Vagina (tissue), 2 donors: ENCODE measurements at regions not wholly inside any gene's neighbourhood (a gene's known extent, or its start where the extent isn't known, plus 50 kb on each side); places are given as distances from the start of the nearest gene placed in this dataset.

ENCODE experiments used
- DNase-seq, 2 donors: peaks; one replicate each; pipeline ENCODE4 v3.0.0-alpha.2; 2017; ENCODE audit errors: extremely low spot score in 2 of 2
- H3K27ac ChIP-seq: fragments of 200-600 bp; sonication (generic); one replicate; pipeline ENCODE4 v1.5.1; 2019
- H3K27me3 ChIP-seq: fragments of 200-600 bp; sonication (generic); one replicate; pipeline ENCODE4 v1.5.1; 2019
- H3K36me3 ChIP-seq, 2 donors: fragments of 200-600 bp; sonication (generic); one replicate each; pipeline ENCODE4 v1.5.1; 2017 to 2019
- H3K4me1 ChIP-seq: fragments of 200-600 bp; sonication (generic); one replicate; pipeline ENCODE4 v1.5.1; 2019
- H3K4me3 ChIP-seq, 2 donors: fragments of 200-600 bp; sonication (generic); 1 replicate in 1 of 2; 2 replicates in 1 of 2; pipeline ENCODE4 v1.5.1; 2016 to 2019
- H3K9me3 ChIP-seq: fragments of 200-600 bp; sonication (generic); one replicate; pipeline ENCODE4 v1.5.1; 2019
- POLR2A ChIP-seq, 2 donors: fragments of 450-650 bp; IDR thresholded peaks; one replicate each; pipeline ENCODE4 v1.6.1; 2017; ENCODE audit warnings: antibody characterized with exemption in 2 of 2, mild to moderate bottlenecking in 2 of 2, moderate library complexity in 2 of 2
- POLR2AphosphoS5 ChIP-seq, 2 donors: sonication (generic); formaldehyde crosslinking; IDR thresholded peaks; one replicate each; pipeline ENCODE4 v1.9.0; 2017; ENCODE audit warnings: antibody characterized with exemption in 2 of 2, mild to moderate bottlenecking in 2 of 2, low read depth in 1 of 2; ENCODE audit not compliant: insufficient read depth in 1 of 2
- intact Hi-C: fragments of 100-400 bp; cut with DNase I; formaldehyde crosslinking; loops from one replicate; pipeline ENCODE4 v1.15.1; 2023
- TF ChIP-seq, protein P1 (sequence below), 3 experiments: fragments of 450-650 bp in 2 of 3; fragments of 200-600 bp in 1 of 3; sonication (generic) in 1 of 3; IDR thresholded peaks; one replicate each; pipeline ENCODE4 v1.5.1; 2017 to 2019; ENCODE audit warnings: antibody characterized with exemption in 3 of 3, mild to moderate bottlenecking in 2 of 3, moderate library complexity in 2 of 3

DNA sequence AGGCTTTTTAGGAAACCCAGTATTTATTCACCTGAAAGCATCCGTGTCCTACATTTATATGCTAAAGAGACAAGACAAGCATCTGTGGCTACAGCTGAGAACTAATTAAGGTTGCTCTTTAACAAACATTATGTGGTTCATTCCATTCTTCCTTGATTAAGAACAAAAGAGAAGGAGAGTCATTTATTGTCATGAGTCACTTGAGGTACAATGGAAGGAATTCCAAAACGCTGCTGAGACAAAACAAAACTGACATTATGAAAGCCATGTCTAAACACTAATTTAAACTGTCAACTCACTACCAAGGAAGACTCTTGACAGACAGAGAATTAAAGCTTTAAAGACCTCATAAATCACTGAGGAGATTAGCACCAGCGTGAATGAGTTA, 214.4 kb downstream of the BMP4 start:
- no peaks in the 10 kb centered on the region for H3K4me1 ChIP-seq
- DNase-seq: no peak
- no peak overlapping the region for H3K4me3 ChIP-seq
- H3K36me3 ChIP-seq: no peaks in the 10 kb centered on the region
- intact Hi-C loops: no loop called here
- no peaks in the 10 kb centered on the region for H3K9me3 ChIP-seq
- no peaks in the 10 kb centered on the region for H3K27me3 ChIP-seq
- no peak overlapping the region for H3K27ac ChIP-seq
- TF ChIP-seq POLR2AphosphoS5 (IDR thresholded peaks at IDR 0.05; ENCODE audit: insufficient read depth in 1 of 2, low read depth in 1 of 2): no peak

DNA sequence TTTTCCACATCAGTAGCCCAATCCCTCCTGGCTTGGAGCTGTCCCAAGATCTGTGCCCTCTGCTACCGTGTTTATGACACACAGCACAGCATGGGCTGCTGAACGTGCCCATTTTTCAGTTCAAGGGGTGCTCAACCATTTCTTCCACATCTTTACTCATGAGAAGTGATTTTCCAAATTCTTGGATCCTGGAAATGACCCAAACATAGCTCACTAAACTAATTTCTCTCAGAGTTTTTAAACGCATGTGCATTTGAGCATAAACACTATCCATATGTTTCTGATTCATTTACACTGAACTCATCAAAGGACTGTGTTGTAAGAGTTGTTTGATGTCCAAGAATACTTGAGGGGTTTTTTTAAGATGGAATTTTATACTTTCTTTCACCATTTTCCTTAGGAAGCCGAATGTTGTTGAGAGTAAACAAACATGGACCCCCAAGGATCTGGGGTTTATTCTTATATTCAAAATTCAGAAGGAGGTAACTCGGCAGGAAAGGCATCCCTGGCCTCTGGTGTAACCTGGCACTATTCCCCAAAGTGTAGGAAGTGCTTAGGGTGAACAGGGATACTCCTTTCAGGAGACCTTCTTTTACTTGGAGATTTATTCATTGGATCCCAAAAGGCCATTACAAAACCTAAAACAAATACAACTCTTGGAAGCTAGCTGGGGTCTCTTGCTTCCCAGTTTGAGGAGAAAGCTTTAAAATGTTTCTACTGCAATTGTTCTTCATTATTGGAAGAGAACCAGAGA, 215.0 kb downstream of the BMP4 start:
- no peak for DNase-seq
- Histone ChIP-seq H3K4me1 (no peaks in the 10 kb centered on the region), H3K27ac (no peak overlapping the region), H3K36me3 (no peaks in the 10 kb centered on the region), H3K9me3 (no peaks in the 10 kb centered on the region), H3K4me3 (no peak overlapping the region), H3K27me3 (no peaks in the 10 kb centered on the region)
- TF ChIP-seq POLR2AphosphoS5 (IDR thresholded peaks at IDR 0.05; ENCODE audit: insufficient read depth in 1 of 2, low read depth in 1 of 2) (no peak), POLR2A (IDR thresholded peaks at IDR 0.05) (no peak)
- TF ChIP-seq, protein P1, sequence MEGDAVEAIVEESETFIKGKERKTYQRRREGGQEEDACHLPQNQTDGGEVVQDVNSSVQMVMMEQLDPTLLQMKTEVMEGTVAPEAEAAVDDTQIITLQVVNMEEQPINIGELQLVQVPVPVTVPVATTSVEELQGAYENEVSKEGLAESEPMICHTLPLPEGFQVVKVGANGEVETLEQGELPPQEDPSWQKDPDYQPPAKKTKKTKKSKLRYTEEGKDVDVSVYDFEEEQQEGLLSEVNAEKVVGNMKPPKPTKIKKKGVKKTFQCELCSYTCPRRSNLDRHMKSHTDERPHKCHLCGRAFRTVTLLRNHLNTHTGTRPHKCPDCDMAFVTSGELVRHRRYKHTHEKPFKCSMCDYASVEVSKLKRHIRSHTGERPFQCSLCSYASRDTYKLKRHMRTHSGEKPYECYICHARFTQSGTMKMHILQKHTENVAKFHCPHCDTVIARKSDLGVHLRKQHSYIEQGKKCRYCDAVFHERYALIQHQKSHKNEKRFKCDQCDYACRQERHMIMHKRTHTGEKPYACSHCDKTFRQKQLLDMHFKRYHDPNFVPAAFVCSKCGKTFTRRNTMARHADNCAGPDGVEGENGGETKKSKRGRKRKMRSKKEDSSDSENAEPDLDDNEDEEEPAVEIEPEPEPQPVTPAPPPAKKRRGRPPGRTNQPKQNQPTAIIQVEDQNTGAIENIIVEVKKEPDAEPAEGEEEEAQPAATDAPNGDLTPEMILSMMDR (IDR thresholded peaks at IDR 0.05): no peak
- intact Hi-C loops: no loop called here

DNA sequence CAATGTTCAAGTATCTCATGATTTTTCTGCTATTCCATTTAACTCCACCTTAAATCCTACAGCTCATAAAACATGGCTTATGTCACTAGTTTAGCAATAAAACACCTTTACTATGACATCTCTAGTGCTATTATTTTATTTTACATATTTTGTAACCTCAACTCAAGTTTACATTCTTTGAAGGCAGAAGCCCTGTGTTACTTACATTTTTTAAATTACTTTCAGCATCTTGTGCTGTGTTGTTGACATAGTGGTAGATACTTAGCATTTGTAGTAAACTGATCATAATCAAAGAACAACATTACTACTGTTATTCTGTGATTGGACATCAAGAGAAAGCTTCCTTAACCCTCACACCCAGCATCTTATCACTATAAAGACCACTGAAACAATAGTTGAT, 216.1 kb downstream of the BMP4 start:
- no peak overlapping the region for H3K4me3 ChIP-seq
- H3K4me1 ChIP-seq: no peaks in the 10 kb centered on the region
- H3K9me3 ChIP-seq: no peaks in the 10 kb centered on the region
- H3K27ac ChIP-seq: no peak overlapping the region
- TF ChIP-seq, protein P1 (IDR thresholded peaks at IDR 0.05): no peak
- TF ChIP-seq POLR2AphosphoS5 (IDR thresholded peaks at IDR 0.05; ENCODE audit: insufficient read depth in 1 of 2, low read depth in 1 of 2): no peak
- no peak for TF ChIP-seq POLR2A (IDR thresholded peaks at IDR 0.05)
- intact Hi-C loops: no loop called here
- no peaks in the 10 kb centered on the region for H3K27me3 ChIP-seq
- no peak for DNase-seq
- no peaks in the 10 kb centered on the region for H3K36me3 ChIP-seq

DNA sequence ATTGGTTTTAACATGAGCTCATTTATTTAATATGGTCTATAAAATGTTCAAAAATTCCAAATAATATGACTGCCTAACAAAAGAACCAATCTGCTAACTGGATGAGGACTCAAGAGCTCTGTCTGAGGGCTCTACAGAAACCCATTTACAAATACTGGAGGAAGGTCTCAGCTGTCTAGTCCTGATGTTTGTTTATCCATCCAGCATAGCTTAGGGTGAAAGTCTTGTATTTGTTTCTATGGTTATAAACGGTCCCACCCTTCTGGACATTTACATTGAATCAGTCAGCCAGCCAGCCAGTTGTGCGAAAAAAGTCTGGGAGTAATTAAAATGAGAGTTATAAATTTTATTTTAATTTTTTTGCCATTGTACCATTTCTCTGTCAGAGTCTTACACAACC, 220.7 kb downstream of the BMP4 start:
- Histone ChIP-seq H3K36me3 (no peaks in the 10 kb centered on the region), H3K27me3 (no peaks in the 10 kb centered on the region), H3K4me1 (no peaks in the 10 kb centered on the region), H3K9me3 (no peaks in the 10 kb centered on the region), H3K27ac (no peak overlapping the region), H3K4me3 (no peak overlapping the region)
- DNase-seq: no peak
- TF ChIP-seq, protein P1 (IDR thresholded peaks at IDR 0.05): no peak
- TF ChIP-seq POLR2AphosphoS5 (IDR thresholded peaks at IDR 0.05; ENCODE audit: insufficient read depth in 1 of 2, low read depth in 1 of 2) (no peak), POLR2A (IDR thresholded peaks at IDR 0.05) (no peak)
- intact Hi-C loops: no loop called here

DNA sequence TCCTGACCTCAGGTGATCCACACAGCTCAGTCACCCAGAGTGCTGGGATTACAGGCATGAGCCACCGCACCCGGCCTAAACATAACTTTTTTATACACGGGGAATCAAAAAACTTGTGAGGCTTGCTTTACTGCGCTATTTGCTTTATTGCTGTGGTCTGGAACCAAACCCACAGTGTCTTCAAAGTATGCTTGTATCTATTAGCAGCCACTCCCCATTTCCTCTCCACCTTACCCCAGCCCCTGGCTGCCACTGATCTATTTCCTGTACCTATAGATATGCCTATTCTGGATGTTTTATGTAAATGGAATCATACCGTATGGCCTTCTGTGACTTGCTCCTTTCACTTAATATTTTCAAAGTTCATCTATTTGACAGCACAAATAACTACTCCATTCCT, 233.4 kb downstream of the BMP4 start:
- Histone ChIP-seq H3K36me3 (no peaks in the 10 kb centered on the region), H3K4me1 (no peaks in the 10 kb centered on the region), H3K4me3 (no peak overlapping the region), H3K27ac (no peak overlapping the region), H3K9me3 (no peaks in the 10 kb centered on the region), H3K27me3 (no peaks in the 10 kb centered on the region)
- no peak for TF ChIP-seq POLR2A (IDR thresholded peaks at IDR 0.05)
- intact Hi-C loops: no loop called here
- no peak for DNase-seq

DNA sequence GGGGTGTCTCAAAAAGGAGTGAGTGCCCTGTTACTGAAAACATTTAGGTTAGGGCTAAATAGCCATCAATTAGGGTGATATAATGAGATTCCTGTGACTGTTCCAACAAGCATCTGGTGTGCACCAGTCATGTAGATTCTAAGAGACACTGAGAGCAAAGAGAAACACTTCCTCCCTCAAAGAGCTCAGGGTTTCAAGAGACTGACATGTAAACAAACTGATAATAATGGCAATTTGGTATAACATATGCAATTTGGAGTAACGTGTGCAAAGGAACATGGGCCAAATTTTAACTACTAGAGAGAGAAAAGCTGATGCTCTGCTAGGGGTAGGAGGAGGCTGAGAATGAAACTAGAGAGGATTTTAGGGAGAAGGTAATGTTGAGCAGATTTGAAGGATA, 237.1 kb downstream of the BMP4 start:
- no peak overlapping the region for H3K4me3 ChIP-seq
- DNase-seq: no peak
- no peaks in the 10 kb centered on the region for H3K9me3 ChIP-seq
- H3K27ac ChIP-seq: no peak overlapping the region
- no peak for TF ChIP-seq POLR2AphosphoS5 (IDR thresholded peaks at IDR 0.05; ENCODE audit: insufficient read depth in 1 of 2, low read depth in 1 of 2)
- no peak for TF ChIP-seq POLR2A (IDR thresholded peaks at IDR 0.05)
- TF ChIP-seq, protein P1 (IDR thresholded peaks at IDR 0.05): no peak
- intact Hi-C loops: no loop called here
- no peaks in the 10 kb centered on the region for H3K27me3 ChIP-seq
- no peaks in the 10 kb centered on the region for H3K36me3 ChIP-seq
- peaks cover 17% of the 10 kb centered on the region for H3K4me1 ChIP-seq
